GM20431 (cell line): ENCODE measurements at regions not wholly inside any gene's neighbourhood (a gene's known extent, or its start where the extent isn't known, plus 50 kb on each side); places are given as distances from the start of the nearest gene placed in this dataset.
"Not testable (repeated sequence)": the region's sequence is repeated elsewhere in the genome, so short reads cannot be mapped to it uniquely, and the experiment has no call there.

Source experiments
- in situ Hi-C: fragments of 300-500 bp; cut with MseI, MboI; formaldehyde crosslinking; loops from one replicate; pipeline ENCODE4 v1.15.0; 2020; ENCODE audit warnings: low sequenced_read_pairs; ENCODE audit not compliant: unreplicated experiment

DNA sequence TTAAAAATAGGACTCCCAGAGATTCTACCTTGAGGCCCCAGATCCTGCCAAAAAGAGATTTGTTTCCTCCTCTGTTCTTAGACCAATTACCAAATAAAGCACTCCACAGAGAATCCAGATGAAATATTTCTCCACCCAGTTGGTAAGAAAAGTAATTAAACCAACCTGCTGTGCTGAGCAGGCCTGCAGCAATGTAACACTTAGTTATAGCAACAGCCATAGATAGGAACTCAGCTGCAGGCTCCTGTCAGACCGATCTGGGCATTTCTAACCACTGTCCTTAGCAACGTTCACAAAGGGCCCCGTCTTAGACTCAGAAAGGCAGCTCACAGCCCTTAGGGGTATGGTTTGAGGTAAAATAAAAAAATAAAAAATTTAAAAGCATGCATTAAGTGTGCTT is 271.1 kb downstream of the KCNRG start:
- in situ Hi-C loops = no loop called here

DNA sequence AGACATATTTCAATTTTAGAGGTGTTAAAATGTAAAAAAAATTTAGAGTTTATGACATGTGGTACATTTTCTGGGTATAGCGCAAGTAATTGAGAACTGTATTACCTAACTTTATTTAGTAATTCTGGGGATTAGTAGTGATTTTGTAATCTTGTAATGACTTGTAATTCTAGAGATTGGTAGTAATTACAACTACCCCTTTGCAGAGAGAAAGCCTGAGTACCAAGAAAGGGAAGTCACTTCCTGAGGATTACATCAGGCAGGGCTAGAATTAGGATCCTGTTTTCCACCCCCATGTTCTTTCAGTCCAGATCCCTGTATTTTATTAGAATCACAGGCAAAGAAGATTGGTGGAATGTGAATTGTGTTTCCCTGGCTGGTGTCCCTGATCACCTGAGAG is 274.9 kb downstream of the KCNRG start:
- in situ Hi-C loops = no loop called here

DNA sequence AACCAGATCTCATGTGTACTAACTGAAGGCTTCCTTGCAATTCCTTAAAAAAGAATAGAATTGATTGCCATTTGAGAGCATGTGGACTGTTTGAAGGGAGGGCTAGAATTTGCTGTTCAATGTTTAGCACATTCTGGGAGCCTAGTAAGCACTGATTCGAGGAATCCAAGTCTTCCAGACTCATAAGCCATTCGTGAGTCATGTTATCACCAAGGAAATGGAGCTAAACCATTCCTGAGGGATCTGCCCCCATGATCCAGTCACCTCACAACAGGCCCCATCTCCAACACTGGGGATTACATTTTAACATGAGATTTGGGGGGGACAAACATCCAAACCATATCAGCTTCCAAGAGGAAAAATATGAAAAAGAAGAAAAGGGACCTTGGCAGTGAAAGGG is 276.4 kb downstream of the KCNRG start:
- in situ Hi-C loops = no loop called here

DNA sequence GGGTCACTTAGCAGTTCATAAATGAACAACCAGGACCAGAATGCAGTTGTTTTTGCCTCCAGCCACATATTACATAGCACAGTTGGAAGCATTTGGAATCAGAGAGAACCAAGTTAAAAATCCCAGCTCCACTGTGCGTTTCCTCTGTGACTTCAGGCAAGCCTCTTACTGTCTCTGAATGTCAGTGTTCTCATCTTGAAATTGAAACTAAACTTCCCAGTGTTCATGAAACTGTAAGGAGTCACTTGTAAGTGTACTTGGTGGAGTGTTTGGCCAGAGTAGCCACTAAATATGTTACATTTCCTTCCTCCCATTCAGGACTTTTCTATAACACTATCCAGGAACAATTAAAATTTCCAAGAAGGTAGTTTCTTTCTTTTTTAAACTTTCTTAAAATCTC is 276.8 kb downstream of the KCNRG start:
- in situ Hi-C loops = no loop called here

DNA sequence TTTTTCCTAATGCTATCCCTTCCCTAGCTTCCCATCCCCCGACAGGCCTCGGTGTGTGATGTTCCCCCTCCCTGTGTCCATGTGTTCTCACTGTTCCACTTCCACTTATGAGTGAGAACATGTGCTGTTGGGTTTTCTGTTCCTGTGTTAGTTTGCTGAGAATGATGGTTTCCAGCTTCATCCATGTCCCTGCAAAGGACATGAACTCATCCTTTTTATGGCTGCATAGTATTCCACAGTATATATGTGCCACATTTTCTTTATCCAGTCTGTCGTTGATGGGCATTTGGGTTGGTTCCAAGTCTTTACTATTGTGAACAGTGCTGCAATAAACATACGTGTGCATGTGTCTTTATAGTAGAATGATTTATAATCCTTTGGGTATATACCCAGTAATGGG is 279.2 kb downstream of the KCNRG start:
- in situ Hi-C loops = not testable (repeated sequence)

DNA sequence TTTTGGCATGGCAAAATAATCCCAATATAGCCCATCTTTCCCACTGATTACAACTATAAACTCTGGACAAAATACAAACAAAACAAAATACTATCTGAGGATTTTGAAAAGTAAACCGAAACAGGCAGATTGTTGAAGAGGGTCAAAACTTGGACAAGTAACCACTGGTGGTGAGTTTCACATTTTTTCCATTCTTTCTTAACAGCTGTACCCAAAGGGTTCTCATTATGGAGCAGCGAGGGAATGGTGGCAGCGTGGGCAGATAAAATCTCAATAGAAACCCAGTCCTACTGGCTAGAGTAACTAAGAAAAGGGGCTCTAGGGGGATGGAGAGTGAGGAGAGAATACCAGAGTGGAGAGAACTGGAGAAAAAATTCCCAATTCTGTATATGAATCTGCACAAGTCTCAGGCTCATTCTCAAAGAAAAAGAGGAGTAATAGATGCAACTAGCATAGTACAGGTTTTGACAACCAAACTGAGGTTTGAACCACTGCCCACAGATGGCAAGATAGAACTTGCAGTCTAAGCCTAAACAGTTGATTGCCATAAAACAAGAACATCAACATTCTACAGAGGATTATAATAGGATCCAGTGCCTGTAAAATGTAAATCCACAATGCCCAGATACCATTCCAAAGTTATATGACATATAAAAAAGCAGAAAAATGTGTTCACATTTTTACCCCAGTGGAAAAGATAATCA is 284.5 kb downstream of the KCNRG start:
- in situ Hi-C loops = no loop called here

DNA sequence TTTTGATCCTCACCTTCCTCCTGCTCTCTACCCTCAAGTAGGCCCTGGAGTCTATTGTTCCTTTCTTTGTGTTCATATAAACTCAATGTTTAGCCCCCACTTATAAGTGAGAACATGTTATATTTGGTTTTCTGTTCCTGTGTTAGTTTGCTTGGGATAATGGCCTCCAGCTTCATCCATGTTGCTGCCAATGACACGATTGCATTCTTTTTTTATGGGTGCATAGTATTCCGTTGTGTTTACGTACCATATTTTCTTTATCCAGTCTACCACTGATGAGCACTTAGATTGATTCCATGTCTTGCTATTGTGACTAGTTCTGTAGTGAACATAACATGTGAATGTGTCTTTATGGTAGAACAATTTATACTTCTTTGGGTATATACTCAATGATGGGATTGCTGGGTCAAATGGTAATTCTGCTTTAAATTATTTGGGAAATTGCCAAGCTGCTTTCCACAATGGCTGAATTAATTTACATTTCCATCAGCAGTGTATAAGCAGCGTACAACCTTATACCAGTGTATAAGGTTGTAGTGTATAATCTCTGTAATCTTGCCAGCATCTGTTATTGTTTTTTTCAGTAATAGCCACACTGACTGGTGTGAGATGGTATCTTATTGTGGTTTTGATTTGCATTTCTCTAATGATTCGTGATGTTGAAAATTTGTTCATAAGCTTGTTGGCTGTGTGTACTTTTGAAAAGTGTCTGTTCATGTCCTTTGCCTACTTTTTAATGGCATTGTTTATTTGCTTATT is 288.9 kb downstream of the KCNRG start:
- in situ Hi-C loops = no loop called here

DNA sequence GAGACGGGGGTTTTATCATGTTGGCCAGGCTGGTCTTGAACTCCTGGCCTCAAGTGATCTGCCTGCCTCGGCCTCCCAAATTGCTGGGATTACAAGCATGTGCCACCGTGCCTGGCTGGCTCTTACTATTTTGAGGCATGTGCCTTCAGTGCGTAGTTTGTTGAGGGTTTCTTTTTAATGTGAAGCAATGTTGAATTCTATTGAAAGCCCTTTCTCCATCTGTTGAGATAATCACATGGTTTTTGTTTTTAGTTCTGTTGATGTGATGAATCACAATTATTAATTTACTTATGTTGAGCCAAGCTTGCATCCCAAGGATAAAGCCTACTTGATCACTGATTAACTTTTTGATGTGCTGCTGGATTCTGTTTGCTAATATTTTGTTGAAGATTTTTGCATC is 290.9 kb downstream of the KCNRG start:
- in situ Hi-C loops = no loop called here

DNA sequence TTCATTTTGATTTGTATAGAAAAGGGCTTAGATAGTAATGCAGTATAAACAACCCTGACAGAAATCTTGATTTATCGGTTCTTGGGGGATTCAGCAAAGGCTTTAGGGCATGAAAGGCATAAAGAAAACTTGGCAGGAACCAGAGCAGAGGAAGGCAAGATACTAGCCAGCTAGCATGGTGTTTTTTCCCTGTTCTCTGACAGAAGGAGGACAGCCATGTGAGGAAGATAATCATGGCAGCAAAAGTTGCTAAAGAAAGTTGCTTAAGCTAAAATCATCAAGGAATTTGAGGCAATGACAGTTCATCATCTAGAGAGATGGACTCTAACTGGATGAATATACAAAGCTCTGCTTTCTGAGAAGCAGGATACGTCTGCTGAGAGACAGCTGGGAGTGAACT is 294.1 kb downstream of the KCNRG start:
- in situ Hi-C loops = no loop called here

DNA sequence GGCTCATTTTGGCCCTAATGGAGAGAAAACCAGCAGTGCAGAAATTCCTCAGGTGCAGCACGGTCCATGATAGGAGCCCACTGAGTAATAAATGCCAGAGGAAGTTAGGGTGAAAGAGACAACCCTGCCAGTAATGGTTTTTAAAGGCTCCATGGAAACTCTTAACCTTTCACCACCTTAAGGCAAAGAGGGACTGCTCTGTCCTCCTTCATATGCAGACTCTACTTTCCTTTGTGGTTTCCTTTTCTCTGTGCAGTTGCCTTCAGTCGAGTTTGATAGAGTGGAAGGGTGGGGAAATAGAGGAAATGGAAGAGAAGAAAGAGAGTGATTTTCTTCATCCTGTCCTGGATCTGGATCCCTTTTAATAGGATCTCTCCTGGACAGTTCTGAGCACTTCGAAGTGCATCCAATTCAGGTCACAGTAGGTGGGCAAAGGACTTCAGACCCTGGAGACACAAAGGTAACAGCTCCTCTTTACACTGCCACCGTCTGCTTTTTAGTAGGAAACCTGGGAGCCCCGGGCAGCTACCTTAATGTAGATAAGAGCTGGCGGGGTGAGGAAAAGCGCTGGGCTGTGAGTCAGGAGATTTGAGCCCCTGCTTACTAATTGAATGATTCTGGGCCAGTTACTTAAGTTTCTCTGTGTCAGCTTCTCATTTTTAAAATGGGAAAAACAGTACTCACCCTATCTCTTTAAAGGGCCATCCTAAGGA is 294.8 kb downstream of the KCNRG start:
- in situ Hi-C loops = no loop called here

DNA sequence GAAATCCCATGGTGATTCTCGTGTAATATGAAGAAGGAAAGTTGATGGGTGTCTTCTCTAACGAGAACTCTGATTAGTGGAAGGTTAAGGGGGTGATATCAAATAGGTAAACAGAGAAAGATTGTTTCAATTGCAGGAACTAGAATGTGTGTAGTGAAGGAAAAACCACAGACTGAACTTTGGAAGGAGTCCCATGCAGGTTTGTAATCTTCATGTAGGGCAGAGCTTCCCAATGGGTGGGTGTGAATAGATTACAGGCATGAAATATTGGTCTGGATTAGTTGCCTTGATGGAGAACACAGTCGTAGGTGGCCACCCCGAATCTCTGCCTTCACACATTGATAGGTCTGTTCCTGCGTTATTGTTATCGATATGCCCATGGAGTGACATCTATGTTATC is 295.5 kb downstream of the KCNRG start:
- in situ Hi-C loops = no loop called here

DNA sequence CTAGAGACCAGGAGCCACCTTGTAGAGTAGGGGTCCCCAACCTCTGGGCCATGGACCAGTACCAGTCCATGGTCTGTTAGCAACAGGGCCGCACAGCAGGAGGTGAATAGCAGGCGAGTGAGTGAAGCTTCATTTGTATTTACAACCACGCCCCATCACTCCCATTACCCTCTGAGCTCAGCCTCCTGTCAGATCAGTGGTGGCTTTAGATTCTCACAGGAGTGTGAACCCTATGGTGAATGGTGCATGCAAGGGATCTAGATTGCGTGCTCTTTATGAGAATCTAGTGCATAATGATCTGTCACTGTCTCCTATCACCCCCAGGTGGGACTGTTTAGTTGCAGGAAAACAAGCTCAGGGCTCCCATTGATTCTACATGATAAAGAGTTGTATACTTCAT is 303.6 kb downstream of the KCNRG start:
- in situ Hi-C loops = no loop called here

DNA sequence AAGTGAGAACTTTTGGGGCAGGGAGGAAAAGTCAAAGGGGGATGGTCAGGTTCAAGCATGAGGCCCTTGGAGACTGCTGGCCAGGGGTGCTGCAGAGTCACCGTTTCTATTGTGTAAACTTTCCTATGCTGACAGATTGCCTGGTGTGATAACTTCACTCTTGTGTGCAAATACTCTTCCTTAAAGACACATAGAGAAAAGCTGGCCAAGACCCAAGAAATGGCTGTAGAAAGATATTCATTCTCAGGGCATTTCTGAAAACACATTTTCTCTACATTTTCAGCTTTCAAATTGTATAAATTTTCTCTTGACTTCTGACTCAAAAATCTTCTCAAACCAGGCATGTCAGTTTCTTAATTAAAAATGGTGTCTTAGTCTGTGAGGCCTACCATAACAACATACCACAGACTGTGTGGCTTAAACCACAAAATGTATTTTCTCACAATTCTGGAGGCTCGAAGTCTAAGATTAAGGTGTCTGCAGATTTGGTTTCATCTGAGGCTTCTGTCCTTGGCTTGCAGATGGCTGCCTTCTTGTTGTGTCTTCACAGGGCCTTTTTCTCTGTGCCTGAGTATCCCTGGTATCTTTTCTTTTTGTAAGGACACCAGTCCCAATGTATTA is 304.5 kb downstream of the KCNRG start:
- in situ Hi-C loops = no loop called here

DNA sequence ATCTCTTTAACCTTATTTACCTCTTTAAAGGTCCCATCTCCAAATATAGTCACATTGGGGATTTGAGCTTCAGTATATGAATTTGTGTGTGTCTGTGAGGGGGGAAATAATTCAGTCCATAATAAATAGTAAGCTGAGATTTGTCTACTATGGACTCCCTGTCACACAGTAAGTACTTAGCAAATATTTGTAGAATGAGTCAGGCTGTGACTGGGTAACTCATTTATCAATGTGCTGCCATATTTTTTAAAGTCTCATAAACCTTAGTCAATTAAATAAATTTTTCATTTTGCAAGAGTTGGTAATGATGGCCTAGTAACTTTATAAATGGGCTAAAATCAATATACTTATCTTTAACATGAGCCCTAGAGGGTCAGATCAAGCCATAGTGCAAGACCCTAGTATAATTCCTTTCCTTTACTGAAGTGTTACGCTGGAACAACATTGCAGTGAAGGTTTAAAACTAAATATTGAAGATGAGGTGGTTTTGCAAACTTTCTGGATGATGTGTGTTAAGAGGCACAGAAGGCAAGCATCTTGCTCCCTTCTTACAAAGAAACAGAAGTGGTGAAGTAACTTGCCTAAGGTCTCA is 305.1 kb downstream of the KCNRG start:
- in situ Hi-C loops = no loop called here

DNA sequence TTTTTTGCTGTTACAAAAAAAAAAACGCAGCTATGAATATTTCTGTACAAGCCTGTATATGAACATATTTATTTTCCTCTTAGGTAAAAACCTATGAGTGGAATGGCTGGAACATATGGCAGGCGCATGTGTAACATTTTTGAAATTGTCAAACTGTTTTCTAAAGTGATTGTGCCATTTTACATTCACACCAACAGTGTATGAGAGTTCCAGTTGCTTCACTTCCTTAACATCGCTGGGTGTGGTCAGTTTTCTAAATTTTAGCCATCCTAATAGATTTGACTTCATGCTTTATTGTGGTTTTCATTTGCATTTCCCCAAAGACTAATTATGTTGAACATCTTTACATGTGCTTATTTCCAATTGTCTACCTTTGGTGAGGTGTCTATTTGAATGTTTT is 306.8 kb downstream of the KCNRG start:
- in situ Hi-C loops = no loop called here

DNA sequence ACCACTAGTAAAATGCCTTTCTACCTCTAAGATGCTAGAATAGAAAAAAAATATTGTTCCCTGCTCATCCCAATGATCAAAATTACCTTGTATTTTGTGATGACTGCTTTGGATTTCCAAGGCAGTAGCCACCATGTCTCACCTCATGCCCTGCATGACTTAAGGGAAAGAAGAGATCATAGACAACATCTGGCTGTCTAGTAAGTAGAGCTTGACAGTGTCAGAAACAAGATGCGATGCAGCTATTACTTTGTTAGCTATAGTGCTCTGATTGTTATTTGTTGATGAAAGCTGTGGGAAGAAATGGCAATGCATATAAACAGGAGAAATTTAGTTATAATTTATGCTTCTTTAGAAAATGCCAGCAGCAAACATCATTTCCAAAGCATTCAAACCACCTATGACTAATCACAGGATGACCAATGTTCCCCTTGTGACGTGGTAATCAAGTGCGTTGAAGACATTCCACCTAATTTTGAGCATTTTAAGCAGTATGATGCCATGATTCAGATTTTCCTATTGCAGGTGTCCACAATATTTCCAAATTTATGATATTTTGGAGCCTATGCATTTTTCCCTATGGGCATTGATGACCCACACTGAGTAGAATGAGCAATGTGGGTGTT is 308.3 kb downstream of the KCNRG start:
- in situ Hi-C loops = no loop called here

DNA sequence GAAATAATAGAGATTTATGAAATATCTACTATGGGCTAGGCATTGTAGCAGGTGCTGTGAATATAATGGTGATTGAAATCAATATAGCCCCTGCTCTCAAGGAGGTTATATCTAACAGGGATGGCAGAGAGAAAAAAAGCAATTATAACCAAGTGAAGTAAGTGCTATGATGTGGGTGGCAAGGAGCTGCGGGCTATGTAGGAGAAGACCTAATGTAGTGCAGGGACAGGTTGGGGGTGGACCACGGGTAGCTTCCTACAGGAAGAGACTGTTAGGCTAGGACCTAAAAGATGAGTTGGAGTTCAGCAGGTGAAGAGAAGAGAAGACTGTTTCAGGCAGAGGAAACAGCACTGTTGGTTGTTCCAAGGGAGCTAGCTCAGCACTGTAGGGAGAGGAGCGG is 311.0 kb downstream of the KCNRG start:
- in situ Hi-C loops = no loop called here

DNA sequence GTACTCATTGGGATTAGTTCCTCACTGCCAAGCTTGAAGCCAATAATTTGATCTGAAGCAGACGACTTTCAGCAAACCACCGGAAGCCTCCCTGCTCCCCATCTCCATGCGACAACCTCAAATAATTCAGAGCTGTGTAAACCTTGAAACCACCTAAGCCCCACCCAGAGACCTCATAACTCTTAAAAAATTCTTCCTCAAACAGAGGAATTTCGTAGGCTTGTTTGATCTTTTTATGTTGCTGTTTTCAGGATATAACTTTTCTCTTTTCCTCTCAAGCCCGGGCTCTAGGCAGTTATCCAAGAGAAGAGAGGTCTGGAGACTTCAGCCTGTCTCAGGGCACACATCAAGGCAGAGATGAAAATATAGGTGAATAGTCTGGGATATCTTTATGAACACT is 311.6 kb downstream of the KCNRG start:
- in situ Hi-C loops = no loop called here

DNA sequence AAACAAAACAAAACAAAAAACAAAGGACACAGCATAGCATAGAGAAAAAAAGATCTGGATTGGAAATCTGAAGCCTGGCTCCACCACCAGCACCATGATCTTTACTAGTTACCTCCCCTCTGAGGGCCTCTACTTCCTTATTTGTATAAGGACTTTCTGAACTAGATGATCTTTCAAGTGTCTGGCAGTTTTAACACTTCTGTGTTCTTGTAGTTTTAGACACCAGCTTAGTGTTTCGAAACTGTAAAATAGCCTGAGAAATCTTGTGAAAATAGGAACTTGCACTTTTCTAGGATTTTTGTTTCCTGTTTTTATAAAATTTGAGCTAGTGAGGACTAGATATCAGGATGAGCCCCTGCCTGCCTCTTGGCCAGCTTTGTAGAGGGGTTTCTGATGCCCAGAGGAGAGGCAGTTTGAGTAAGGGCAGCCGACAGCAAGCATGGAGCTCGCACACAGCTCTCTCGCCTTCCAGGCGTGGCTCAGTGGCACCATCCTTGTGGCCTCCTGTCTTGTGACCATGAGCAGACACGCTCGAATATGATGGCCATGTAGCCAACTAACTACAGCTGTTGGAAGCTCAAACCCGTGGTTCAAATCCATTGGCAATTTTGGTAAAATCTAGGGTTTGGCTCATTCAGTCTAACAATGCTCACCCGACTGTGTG is 319.0 kb downstream of the KCNRG start:
- in situ Hi-C loops = no loop called here

DNA sequence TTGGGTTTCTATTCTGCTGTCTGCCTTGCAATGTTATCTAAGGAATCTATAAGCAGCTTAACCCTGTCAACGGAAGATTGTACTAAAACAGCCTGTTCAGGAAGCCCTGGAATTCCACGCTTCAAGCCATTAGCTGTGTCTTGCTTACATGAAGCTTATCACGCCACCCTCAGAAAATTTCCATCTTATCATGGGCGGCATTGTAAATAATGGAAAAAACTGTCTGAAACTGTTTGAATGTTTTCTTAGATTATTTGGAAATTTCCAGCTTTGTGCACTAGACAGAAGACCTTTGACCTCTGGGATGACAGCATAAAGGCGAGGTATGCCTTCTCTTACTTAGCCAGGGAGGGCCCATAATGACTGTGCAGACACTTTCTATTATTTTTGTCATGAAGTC is 319.7 kb downstream of the KCNRG start:
- in situ Hi-C loops = no loop called here
